HG03025 (cell line): ENCODE measurements at regions not wholly inside any gene's neighbourhood (a gene's known extent, or its start where the extent isn't known, plus 50 kb on each side); places are given as distances from the start of the nearest gene placed in this dataset.

ENCODE experiments used
- ATAC-seq: cut with Tn5 transposase; IDR thresholded peaks from one replicate; pipeline ENCODE4 v1.9.1; 2021; ENCODE audit warnings: mild to moderate bottlenecking, moderate library complexity; ENCODE audit not compliant: unreplicated experiment, low FRiP score

DNA sequence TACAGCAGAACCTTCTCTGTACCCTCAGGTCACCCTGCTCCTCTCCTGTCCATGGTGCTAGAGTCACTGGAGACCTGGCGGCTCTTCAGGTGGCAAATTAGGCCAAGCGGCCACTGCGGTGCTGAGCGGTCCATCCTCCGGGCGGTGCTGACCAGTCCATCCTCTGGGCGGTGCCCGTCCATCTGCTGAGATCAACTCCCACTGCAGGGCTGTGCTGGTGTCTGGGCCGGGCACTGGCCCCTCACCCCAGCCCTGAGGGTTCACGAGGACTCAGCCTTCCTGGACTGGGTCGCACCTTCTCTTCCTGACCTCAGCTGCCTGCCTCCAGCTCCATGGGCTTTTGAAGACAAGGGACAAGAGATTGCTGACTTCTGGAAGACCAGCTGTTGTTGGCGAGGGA is 782.9 kb downstream of the BRD1 start:
- no peak for ATAC-seq

DNA sequence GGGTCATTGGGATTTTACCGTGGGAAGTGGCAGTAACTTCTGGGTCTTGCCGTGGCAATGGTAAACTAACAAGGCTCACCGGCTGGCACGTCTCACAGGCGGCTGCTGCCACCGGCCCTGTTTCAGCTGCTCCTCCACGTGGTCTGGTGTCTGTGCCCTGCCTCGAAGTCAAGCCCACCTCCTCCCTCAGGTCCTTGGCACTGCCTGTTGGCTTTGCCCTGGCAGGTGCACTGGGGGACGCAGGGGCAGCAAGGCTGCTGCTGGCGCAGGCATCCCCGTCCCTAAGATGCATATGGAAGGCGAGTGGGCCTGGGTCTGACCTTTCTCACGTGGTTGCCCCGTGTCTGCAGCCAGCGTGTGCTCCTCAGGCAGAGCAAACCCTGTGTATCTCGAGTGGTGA is 783.6 kb downstream of the BRD1 start:
- ATAC-seq: no peak

DNA sequence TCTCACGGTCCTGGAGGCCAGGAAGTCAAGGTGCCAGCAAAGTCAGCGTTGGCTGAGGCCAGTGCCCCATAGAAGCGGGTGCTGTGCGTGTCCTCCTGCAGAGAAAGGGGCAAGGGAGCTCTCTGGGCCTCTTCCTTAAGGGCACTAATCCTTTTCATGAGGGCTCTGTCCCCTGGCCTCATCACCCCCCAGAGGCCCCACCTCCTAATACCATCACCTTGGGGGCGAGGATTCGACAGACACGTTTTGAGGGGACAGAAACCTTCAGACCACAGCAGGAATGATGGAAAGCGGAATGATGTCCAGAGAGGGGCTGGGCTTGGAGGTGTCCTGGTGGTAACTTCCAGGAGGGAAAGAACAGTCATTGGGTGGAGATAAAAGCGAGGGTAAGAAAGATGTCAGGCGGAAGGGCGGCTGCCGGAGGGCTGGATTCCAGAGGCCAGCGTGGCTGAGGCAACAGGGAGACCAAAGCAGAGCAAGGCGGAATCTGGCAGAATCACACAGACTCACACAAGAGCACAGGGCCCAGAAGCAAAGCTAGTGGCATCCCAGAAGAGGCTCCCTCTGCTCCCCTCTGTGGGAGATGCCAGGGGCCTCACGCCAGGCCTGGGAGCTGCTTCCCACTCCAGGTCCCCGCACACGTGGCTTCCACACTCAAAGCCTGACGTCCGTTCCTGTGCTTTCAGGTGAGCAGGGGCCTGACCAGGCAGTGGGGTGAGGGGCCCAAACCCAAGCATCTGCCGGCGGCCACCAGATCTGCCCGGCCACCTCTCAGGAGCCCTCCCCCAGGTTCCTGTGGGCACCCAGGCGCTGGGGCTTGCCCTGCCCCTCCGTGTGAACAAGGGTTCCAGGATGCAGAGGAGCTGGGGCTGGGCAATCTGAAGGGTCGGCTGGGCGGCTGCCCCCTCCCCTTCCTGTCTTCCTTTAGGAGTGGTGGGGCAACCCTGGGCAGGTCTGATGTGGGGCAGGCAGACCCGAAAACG is 784.5 kb downstream of the BRD1 start:
- ATAC-seq: no peak

- ATAC-seq: no peak
Measured at GRCh38 chr22:49042066-49042465, 785.6 kb downstream of the BRD1 start.

GRCh38 chr22:49040754-49041467 is 786.8 kb downstream of the BRD1 start:
- ATAC-seq: no peak

- no peak for ATAC-seq
Measured at GRCh38 chr22:49040111-49040510, 787.6 kb downstream of the BRD1 start.

- no peak for ATAC-seq
Measured at GRCh38 chr22:49039625-49040024, 788.0 kb downstream of the BRD1 start.

DNA sequence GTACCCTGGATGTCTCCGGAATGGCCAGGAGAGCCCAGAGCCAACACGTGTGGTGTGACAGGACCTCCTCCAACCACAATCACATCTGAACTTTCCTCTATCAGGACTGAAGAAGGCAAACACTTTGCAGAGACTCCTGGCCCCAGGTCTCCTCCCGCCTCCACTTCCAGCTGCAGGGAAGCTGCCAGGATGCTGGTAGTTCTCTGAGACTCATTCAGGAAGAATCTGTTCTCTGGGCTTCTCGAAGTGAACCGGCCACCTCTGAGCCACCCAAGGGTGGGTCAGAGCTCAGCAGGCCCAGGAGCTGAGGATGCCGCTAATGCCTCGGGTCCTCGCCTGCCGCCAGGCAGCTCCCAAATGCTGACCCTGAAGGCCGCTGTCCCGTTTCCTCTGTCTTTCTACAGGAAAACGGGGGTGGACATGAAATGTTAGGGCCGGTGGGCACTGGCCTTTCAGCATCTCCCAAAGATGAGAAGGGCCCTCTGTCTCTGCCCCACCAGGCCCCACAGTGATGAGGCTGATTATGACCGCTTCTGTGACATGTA is 789.9 kb downstream of the BRD1 start:
- no peak for ATAC-seq

GRCh38 chr22:49036513-49036912 is 791.2 kb downstream of the BRD1 start:
- no peak for ATAC-seq

- no peak for ATAC-seq
Measured at GRCh38 chr22:49035818-49036457, 791.7 kb downstream of the BRD1 start.

DNA sequence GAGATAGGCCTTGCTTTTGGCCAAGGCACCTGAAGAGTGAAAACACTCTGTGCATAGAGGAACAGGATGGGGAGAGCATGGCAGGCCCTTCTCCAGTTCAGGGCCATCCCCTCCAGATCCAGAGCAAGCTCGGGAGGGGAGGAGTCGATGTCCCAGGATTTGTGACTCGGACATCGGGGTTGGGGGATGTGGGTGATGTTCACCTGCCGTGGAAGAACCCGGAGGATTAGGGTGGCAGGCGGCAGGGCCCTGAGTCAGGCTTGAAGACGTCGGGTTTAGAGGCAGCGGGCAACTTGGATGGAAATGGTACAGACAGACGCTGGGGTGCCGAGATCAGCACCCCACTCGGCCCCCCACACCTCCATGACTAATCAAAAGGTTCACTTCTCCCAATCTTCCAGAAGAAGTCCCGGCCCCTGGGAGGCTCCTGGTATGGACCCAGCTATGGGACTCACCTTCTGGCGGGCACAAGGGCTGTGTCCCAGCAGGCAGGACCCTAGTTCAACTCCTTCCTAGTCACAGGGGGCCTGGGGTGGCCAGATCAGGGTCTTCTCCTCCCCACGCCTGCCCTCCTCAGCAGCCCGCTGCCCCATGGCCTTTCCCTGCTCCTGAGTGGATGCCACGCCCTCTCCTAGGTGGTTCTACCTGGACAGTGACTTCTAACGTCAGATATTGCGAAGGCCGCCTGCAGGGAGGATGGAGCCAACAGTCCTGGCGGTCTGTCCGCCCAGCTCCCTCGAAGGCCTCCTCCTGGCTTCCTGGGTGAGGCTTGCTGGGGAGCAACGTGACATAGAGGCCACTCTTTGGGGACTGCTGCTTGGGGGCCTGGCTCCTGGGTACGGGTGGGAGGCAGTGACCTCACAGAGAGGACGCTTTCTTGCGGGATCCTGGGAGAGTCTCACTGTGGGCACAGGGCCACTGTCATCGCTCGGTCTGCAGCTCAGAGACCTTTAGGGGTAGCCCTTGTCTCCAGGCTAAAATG is 792.5 kb downstream of the BRD1 start:
- no peak for ATAC-seq

- ATAC-seq: no peak
Measured at GRCh38 chr22:49033616-49034015, 794.1 kb downstream of the BRD1 start.

DNA sequence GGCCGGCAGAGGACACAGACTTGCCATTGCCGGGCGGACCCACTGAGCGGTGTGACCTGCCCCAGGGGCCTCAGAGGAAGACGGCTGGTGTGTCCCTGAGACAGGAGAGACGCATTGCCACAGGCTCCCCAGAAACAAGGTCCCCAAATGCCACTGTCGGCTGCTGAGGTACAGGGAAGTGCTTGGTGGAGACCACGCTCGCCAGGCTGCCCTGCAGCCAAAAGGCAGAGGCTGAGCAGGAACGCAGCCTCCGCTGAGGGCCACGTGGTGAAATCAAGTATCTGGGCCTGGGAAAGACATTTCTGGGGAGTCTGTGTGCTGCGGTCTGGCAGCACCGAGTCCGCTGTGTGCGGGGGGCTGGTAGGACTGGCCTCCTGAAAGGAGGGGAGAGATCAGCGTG is 794.9 kb downstream of the BRD1 start:
- ATAC-seq: no peak

DNA sequence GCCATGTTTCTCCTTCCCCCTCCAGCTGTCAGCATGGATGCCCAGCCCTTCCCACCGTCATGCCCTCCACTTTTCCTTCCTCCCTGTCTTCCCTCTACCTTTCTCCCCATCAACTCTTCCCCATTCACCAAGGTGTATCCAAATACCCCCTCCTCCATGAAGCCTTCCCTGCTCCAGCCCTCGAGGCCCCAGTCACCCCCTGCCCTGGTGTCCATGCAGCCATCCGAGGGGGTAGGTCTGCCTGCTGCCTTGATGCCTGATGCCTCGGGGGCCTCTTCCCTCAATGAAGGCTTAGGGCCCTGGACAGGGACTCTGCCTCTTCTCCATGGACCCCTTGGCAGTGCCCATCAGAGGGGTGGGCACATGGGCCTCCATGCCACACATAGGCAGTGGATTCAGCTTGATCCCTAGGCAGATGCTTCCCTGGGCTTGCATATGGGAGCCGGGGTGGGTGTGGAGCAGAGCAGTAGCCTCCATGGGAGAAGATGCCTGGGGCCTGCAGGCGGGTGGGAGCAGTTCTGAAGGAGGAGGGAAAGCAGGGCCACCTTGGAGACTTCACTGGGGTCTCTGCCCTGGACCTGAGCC is 795.8 kb downstream of the BRD1 start:
- ATAC-seq: no peak

DNA sequence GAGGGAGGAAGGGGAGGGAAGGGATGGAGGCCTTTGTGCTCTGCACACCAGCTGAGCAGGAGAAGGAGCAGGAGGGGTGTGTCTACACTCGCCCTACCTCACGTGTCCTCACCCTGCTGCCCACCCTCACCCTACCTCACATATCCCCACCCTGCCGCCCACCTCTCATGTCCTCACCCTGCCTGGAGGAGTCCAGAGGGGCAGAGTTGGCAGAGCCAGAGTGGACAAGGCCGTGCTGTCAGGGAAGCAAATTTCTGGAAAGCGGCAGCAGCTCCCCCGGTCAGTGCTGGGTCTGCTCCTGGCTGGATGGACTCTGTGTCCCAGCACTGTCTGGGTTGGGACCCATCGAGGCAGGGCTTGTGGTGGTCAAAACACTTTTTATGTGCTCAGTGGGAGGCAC is 799.6 kb downstream of the BRD1 start:
- no peak for ATAC-seq

- no peak for ATAC-seq
Measured at GRCh38 chr22:49027368-49027670, 800.4 kb downstream of the BRD1 start.

GRCh38 chr22:49026494-49027367 is 800.9 kb downstream of the BRD1 start:
- ATAC-seq: no peak

DNA sequence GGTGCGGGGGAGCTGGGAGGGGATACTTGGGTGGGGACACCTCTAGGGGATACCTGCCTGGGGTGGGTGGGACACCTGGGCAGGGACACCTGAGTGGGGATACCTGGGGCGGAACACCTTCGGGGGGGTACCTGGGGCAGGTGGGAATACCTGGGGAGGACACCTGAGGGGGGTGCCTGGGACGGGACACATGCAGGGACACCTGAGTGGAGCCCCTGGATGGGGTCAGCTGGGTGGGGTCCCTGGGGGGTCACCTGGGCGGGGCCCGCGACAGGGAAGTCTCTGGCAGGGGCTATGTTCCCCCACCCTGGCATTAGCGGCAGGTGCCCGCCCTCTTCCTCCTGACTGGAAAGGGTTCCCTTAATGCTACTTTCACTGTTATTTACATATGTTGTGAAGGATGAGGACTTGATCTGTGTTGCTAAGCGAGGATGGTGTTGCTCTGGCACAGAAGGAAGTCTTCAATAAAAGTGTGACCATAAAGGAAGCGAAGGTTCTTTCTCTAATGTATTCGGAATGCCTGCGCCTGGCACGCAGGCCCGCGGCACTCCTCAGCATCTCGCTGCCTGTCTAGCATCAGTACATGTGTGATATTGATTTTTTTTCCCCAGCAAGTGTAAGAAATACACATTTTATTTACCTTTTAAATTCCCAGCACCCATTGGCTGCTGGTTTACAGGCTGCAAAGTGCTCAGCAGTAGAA is 801.7 kb downstream of the BRD1 start:
- no peak for ATAC-seq
